HG03064 (cell line): ENCODE measurements at regions not wholly inside any gene's neighbourhood (a gene's known extent, or its start where the extent isn't known, plus 50 kb on each side); places are given as distances from the start of the nearest gene placed in this dataset.
"Not testable (repeated sequence)": the region's sequence is repeated elsewhere in the genome, so short reads cannot be mapped to it uniquely, and the experiment has no call there.

Experiments
- ATAC-seq: cut with Tn5 transposase; IDR thresholded peaks from one replicate; pipeline ENCODE4 v1.9.1; 2021; ENCODE audit warnings: low read depth; ENCODE audit not compliant: unreplicated experiment

GRCh38 chr3:104032283-104032682 lies 1334.4 kb upstream of the ALCAM start:
- ATAC-seq, result no peak

- ATAC-seq, result no peak
Observed at GRCh38 chr3:104040896-104041295, 1325.8 kb upstream of the ALCAM start.

GRCh38 chr3:104043001-104043543 lies 1323.6 kb upstream of the ALCAM start:
- not testable (repeated sequence) for ATAC-seq

- no peak for ATAC-seq
Observed at GRCh38 chr3:104044002-104044401, 1322.7 kb upstream of the ALCAM start.

GRCh38 chr3:104066658-104067057 lies 1300.1 kb upstream of the ALCAM start:
- ATAC-seq, result no peak

GRCh38 chr3:104069114-104069513 lies 1297.6 kb upstream of the ALCAM start:
- ATAC-seq, result no peak

- no peak for ATAC-seq
Observed at GRCh38 chr3:104070906-104071305, 1295.8 kb upstream of the ALCAM start.

- no peak for ATAC-seq
Observed at GRCh38 chr3:104080088-104080626, 1286.6 kb upstream of the ALCAM start.

GRCh38 chr3:104088738-104089137 lies 1278.0 kb upstream of the ALCAM start:
- no peak for ATAC-seq

- ATAC-seq, result not testable (repeated sequence)
Observed at GRCh38 chr3:104089987-104090386, 1276.7 kb upstream of the ALCAM start.

GRCh38 chr3:104101736-104102135 lies 1265.0 kb upstream of the ALCAM start:
- ATAC-seq, result no peak

GRCh38 chr3:104102386-104102785 lies 1264.3 kb upstream of the ALCAM start:
- ATAC-seq, result peak; percentile 80

GRCh38 chr3:104106276-104106675 lies 1260.4 kb upstream of the ALCAM start:
- no peak for ATAC-seq

- ATAC-seq, result no peak
Observed at GRCh38 chr3:104108522-104108921, 1258.2 kb upstream of the ALCAM start.

- ATAC-seq, result no peak
Observed at GRCh38 chr3:104126463-104126862, 1240.2 kb upstream of the ALCAM start.

GRCh38 chr3:104126864-104127553 lies 1239.7 kb upstream of the ALCAM start:
- no peak for ATAC-seq

- no peak for ATAC-seq
Observed at GRCh38 chr3:104127830-104128229, 1238.9 kb upstream of the ALCAM start.

GRCh38 chr3:104132566-104133403 lies 1233.9 kb upstream of the ALCAM start:
- ATAC-seq, result no peak

GRCh38 chr3:104133630-104134029 lies 1233.1 kb upstream of the ALCAM start:
- no peak for ATAC-seq

GRCh38 chr3:104137116-104137515 lies 1229.6 kb upstream of the ALCAM start:
- ATAC-seq, result no peak

- ATAC-seq, result no peak
Observed at GRCh38 chr3:104145164-104145563, 1221.5 kb upstream of the ALCAM start.
